Pancreas (tissue), 10 donors: ENCODE measurements at regions not wholly inside any gene's neighbourhood (a gene's known extent, or its start where the extent isn't known, plus 50 kb on each side); places are given as distances from the start of the nearest gene placed in this dataset.

Experiments
- ATAC-seq, 4 donors: fragments of 200-7000 bp; cut with Tn5 transposase; one replicate each; pipeline versions ENCODE4 v1.8.0 to v1.9.1; 2020; ENCODE audit warnings: mild to moderate bottlenecking in 4 of 4, moderate library complexity in 4 of 4
- DNase-seq, 6 donors: peaks; one replicate each; pipeline ENCODE4 v3.0.0-alpha.2; 2020
- FAIRE-seq: peaks from 2 replicates; lab custom pipeline; 2012; peaks lifted over from hg19 to GRCh38; lab: Jason Lieb, UNC
- H3K27ac ChIP-seq, 4 donors: fragments of 200-600 bp; sonication (generic); 1 replicate in 3 of 4; 2 replicates in 1 of 4; pipeline versions ENCODE4 v1.5.0 to v1.8.0; 2020
- H3K27me3 ChIP-seq, 4 donors: fragments of 200-600 bp; one replicate each; pipeline ENCODE4 v1.8.0; 2021
- H3K36me3 ChIP-seq, 3 donors: fragments of 200-600 bp; sonication (generic) in 1 of 3; one replicate each; pipeline versions ENCODE4 v1.5.0 to v1.8.0; 2020 to 2021
- H3K4me1 ChIP-seq, 3 donors: fragments of 200-600 bp; one replicate each; pipeline ENCODE4 v1.8.0; 2021
- H3K4me3 ChIP-seq, 4 donors: fragments of 200-600 bp; sonication (generic) in 2 of 4; one replicate each; pipeline versions ENCODE4 v1.5.0 to v1.8.0; 2020 to 2021
- H3K9me3 ChIP-seq, 4 donors: fragments of 200-600 bp; one replicate each; pipeline ENCODE4 v1.8.0; 2021
- CTCF ChIP-seq, 4 donors: fragments of 200-600 bp; sonication (generic) in 3 of 4; IDR thresholded peaks; one replicate each; pipeline versions ENCODE4 v1.5.0 to v1.8.0; 2021; ENCODE audit warnings: antibody characterized with exemption in 4 of 4
- WGBS, 2 donors: extraction: QIAGEN DNeasy Blood & Tissue Kit; methylation state at CpG; one replicate each; pipeline ENCODE4 v1.1.7; 2013; 5-methylcytosine and 5-hydroxymethylcytosine counted together
- intact Hi-C, 3 donors: fragments of 100-400 bp; cut with DNase I; formaldehyde crosslinking; loops; one replicate each; pipeline versions ENCODE4 v1.11.1 to v1.14.2; 2022
- donor health status: healthy with polysubstance abuse.
- donor health status: DM: no; HTN: no; CAD: no; lungs with moderate emphysema.
- donor health status: DM: no; HTN: no; CAD: no.
- donor health status: control.
- donor health status: control.
- donor health status: Bipolar disorder and iron deficiency.
- donor health status: DM: yes; HTN: yes; CAD: no.
- donor health status: DM: no; HTN: no; CAD: no.
- donor health status: DM: no; HTN: no; CAD: no.
- donor health status: DM: yes; HTN: yes; CAD: no.

- no peak for TF ChIP-seq CTCF (IDR thresholded peaks at IDR 0.05)
- 71 to 86% methylated on average over 1 of the region's 1 CpG for WGBS, 2 donors
- no peak overlapping the region for H3K27ac ChIP-seq
- intact Hi-C loops = no loop called here
- DNase-seq (no peak), ATAC-seq (no peak), FAIRE-seq (no peak)
- H3K36me3 ChIP-seq = no peaks in the 10 kb centered on the region
- no peaks in the 10 kb centered on the region for H3K9me3 ChIP-seq
- H3K27me3 ChIP-seq = no peaks in the 10 kb centered on the region
- no peak overlapping the region for H3K4me3 ChIP-seq
- peaks cover 0 to 3% (median 0%) of the 10 kb centered on the region in 3 donors for H3K4me1 ChIP-seq
Measured at GRCh38 chr7:17645500-17645899, 294.8 kb downstream of the SNX13 start.

- Histone ChIP-seq H3K36me3 (no peaks in the 10 kb centered on the region), H3K27ac (no peak overlapping the region), H3K9me3 (no peaks in the 10 kb centered on the region), H3K27me3 (no peaks in the 10 kb centered on the region), H3K4me1 (no peaks in the 10 kb centered on the region), H3K4me3 (no peak overlapping the region)
- intact Hi-C loops = no loop called here
- FAIRE-seq = no peak
- no peak for TF ChIP-seq CTCF (IDR thresholded peaks at IDR 0.05)
- peak in 3 of 4 donors; percentile 53 to 60 (median 54) for ATAC-seq
- 30 to 44% methylated on average over 3 of the region's 3 CpGs for WGBS, 2 donors
- DNase-seq = no peak
Measured at GRCh38 chr7:17646253-17646956, 293.9 kb downstream of the SNX13 start.

GRCh38 chr7:17651341-17651740 lies 289.0 kb downstream of the SNX13 start:
- Histone ChIP-seq H3K27ac (no peak overlapping the region), H3K4me1 (no peaks in the 10 kb centered on the region), H3K4me3 (no peak overlapping the region), H3K9me3 (no peaks in the 10 kb centered on the region), H3K27me3 (no peaks in the 10 kb centered on the region), H3K36me3 (no peaks in the 10 kb centered on the region)
- DNase-seq = no peak
- TF ChIP-seq CTCF (IDR thresholded peaks at IDR 0.05) = no peak
- peak in 1 of 4 donors; percentile 11 for ATAC-seq
- FAIRE-seq = no peak
- intact Hi-C loops = no loop called here
- WGBS, 2 donors = 74 to 81% methylated on average over 2 of the region's 2 CpGs

- intact Hi-C loops = no loop called here
- no peak overlapping the region for H3K4me3 ChIP-seq
- H3K36me3 ChIP-seq = no peaks in the 10 kb centered on the region
- WGBS, 2 donors = 35 to 40% methylated on average over 4 of the region's 4 CpGs
- no peak for TF ChIP-seq CTCF (IDR thresholded peaks at IDR 0.05)
- peak overlapping the region in 1 of 4 donors; percentile 17 for H3K27ac ChIP-seq
- ATAC-seq (peak in 3 of 4 donors; percentile 49 to 74 (median 66)), DNase-seq (no peak), FAIRE-seq (peak; percentile 51)
- H3K27me3 ChIP-seq = no peaks in the 10 kb centered on the region
- no peaks in the 10 kb centered on the region for H3K4me1 ChIP-seq
- no peaks in the 10 kb centered on the region for H3K9me3 ChIP-seq
Measured at GRCh38 chr7:17651863-17652385, 288.4 kb downstream of the SNX13 start.

GRCh38 chr7:17654940-17655339 lies 285.4 kb downstream of the SNX13 start:
- no peaks in the 10 kb centered on the region for H3K36me3 ChIP-seq
- WGBS, 2 donors = 45 to 53% methylated on average over 2 of the region's 2 CpGs
- no peak for DNase-seq
- TF ChIP-seq CTCF (IDR thresholded peaks at IDR 0.05) = no peak
- H3K27me3 ChIP-seq = no peaks in the 10 kb centered on the region
- H3K4me1 ChIP-seq = no peaks in the 10 kb centered on the region
- no peak overlapping the region for H3K27ac ChIP-seq
- no peak overlapping the region for H3K4me3 ChIP-seq
- peak in 1 of 4 donors; percentile 59 for ATAC-seq
- intact Hi-C loops = no loop called here
- H3K9me3 ChIP-seq = no peaks in the 10 kb centered on the region
- no peak for FAIRE-seq
